Stimulated activated CD4-positive, alpha-beta T cell treated with anti-CD3 and anti-CD28 coated beads, TNF-alpha, amount 100 ng/mL, for 1 hour (primary cell): ENCODE measurements at regions not wholly inside any gene's neighbourhood (a gene's known extent, or its start where the extent isn't known, plus 50 kb on each side); places are given as distances from the start of the nearest gene placed in this dataset.
"Not testable (repeated sequence)": the region's sequence is repeated elsewhere in the genome, so short reads cannot be mapped to it uniquely, and the experiment has no call there.

Experiments used
- DNase-seq, 3 donors: peaks; one replicate each; pipeline ENCODE4 v3.0.0-alpha.2; 2020; ENCODE audit warnings: low read depth in 3 of 3, low spot score in 1 of 3

DNA sequence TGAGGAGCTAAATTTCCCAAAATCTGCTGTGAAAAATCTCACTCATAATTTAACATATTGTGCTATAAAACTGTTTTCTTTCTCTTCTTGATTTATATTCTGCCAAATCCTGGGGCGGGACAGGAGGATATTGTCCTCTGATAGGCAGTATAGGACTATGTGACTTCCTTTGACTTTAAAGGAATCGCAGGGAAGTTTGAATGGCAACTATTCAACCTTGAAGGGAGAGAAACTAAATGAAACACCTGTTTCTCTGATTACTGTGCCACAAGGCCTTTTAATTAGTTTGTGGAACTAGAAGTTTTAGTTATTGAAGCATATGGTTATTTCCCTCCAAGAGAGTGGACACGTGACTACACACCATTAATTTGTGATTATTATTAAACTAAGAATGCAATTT, 607.4 kb downstream of the GATA3 start:
- no peak for DNase-seq

DNA sequence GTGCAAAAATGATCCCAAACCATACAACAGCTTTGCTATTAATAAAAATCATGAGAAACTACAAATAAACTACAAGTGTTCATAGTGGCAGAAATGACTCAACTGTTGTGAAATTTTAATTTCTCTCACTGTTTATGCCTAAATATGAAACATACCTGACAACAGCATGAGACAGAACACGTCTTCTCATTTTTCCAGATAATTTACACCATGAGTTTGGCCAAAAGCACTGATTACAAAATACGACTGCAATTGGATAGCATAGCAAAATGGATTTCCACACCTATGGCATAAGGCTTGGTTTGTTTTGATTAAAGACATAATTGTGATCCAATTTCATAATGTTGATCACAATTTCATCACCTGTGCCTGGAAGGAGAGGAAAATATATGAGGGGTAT, 608.6 kb downstream of the GATA3 start:
- DNase-seq: no peak

DNA sequence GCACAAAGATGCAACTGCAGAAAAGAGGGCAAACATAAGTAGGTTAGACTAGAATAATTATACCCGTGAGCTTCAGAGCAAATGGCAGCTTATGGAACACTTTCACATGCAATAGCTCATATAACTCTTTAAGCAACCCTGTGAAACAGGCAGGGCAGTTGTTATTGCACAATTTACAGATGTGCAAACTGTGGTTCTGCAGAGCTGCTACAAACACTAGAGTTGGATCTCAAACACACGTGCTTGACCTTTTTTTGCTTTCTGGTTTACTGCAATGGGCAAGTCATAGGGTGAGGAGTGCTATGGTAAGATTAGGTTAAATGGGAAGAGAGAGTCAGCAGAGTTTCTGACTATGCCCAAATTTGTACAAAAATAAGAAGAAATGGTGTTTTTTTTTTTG, 610.8 kb downstream of the GATA3 start:
- DNase-seq: no peak

DNA sequence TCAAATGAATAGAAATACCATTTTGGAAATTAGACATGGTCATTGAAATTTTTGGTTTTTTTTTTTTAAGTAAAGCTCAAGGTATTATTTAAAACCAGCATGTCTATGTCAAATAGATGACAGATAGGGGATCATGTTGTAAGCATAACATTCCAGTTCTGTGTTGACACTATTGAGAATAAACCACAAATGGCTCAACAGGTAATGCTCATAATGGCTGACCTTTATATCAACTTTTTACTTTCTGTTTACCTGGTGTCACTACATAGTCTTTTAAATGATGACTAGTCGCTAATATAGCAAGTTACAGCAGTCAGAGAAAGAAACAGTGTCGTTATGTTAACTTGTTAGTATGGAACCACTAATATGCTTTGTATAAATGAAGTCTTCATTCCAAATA, 616.0 kb downstream of the GATA3 start:
- DNase-seq: no peak

DNA sequence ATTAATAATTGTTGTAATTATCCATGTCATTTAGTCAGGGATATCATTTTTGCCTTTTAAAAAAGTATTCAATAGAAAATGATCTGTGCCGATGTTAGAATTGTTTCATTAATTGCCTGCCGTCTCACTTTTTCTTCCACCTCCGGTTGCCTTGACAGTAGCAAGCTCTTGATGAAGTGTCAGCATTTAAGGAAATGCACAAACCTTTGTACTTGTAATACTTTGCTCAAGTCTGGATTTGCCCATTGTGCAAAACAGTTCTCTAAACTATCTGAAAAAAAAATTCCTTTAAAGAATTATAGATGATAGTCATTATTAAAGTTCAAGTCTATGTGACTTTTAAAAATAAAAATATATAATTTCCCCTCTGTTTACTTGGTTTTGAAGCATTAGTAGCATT, 619.7 kb downstream of the GATA3 start:
- DNase-seq: no peak

DNA sequence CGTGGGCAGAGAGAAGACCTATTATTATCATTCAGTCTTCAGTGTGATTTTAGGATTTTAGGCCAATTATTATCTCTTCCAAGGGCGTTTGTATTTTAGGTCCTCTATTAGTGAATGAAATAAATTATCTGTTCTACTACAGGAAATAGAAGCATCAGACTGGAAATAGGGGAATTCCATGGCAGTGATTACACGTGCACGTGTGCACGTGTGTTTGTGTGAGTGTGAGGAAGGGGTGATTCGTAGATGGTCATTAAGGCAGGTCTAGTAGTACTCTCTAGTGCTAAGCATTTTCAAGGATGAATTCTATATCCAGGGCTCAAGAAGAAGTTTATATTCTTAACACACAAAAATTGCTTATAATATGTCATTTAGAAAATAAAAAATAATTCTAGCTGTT, 623.2 kb downstream of the GATA3 start:
- no peak for DNase-seq

DNA sequence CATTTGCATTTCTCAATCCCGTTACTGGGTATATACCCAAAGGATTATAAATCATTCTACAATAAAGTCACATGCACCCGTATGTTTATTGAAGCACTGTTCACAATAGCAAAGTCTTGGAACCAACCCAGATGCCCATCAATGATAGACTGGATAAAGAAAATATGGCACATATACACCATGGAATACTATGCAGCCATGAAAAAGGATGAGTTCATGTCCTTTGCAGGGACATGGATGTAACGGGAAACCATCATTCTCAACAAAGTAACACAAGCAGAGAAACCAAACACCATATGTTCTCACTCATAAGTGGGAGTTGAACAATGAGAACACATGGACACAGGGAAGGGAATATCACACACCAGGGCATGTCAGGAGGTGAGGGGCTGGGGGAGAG, 630.4 kb downstream of the GATA3 start:
- not testable (repeated sequence) for DNase-seq

DNA sequence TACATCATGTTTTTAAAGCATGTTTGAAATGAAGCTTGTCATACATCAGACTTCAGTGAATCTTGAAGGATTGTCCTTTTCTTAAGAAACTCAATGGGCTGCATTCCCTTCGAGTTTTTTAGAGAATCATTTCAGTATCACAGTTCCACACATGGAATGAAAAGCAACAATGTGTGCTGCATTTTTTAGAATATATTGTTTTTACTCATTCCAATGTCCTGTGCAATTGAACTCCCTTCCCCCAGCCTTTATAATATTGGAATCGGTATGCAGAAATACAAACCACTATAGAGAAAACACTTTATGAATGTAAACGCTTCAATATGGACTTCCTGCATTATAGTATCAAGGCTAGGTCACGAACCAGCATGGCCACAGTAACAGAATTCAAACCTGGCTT, 634.4 kb downstream of the GATA3 start:
- DNase-seq: no peak

DNA sequence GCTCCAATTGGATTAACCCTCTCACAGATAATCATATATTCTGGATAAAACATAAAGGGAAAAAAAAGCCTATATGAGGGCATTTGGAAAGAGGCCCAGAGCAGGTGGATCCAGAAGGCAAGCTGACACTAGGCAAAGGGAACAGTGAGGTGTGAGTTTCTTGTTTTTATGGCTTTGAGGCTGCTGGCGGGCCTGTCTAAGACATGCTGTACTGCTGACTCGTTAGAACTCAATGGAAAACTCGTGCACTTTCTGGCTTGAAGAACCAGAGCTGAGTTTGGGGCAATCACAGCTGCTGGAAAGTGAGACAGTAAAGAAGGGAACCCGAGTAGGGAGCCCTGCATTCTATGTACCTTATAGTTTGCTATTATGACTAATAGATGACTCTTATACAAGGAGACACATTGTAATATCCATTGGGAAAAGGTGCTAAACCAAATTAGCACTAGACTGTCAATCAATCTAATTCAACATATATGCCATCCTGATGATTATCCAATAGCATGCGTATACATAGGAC, 637.1 kb downstream of the GATA3 start:
- DNase-seq: no peak

DNA sequence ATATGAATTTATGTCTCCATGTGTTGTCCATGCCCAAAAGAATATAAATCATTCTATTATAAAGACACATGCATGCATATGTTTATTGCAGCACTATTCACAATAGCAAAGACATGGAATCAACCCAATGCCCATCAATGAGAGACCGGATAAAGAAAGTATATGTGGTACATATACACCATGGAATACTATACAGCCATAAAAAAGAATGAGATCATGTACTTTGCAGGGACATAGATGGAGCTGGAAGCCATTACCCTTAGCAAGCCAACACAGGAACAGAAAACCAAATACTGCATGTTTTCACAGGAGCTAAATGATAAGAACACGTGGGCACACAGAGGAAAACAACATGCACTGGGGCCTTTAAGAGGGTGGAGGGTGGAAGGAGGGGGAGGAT, 639.1 kb downstream of the GATA3 start:
- not testable (repeated sequence) for DNase-seq

DNA sequence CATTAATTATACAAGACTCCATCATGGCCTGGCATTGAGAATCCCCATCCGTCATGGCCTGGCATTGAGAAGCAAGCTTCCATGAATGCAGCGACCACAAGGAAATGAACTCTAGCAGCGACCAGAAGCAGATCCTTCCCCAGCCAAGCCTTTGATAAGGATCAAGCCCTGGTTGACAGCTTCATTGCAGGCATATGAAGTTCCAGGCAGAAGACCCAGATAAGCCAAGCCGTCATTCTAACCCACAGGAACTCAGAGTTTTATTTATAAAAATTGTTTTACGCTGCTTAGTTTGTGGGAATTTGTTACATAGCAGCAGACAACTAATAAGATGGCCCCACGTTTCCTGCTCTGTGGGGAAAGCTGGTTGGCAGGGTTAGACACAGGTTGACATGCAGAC, 642.3 kb downstream of the GATA3 start:
- DNase-seq: no peak

DNA sequence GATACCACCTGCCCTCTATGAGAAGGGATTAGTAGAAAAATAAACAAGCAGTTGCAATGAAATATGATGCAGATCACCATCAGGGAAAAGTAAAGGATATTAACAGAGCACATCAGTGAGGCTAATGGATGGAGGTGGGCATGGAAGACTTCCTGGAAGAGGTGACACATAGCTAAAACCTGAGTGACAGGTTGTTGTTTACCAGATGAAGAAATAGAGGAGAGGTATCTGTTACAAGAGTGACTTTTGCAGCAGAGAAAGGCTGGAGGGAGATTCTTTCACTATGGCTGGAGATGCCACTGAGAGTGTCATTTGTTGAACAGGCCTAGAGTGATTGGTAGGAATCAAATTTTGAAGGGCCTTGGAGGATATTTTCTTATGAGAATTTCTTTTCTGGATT, 646.2 kb downstream of the GATA3 start:
- DNase-seq: no peak

DNA sequence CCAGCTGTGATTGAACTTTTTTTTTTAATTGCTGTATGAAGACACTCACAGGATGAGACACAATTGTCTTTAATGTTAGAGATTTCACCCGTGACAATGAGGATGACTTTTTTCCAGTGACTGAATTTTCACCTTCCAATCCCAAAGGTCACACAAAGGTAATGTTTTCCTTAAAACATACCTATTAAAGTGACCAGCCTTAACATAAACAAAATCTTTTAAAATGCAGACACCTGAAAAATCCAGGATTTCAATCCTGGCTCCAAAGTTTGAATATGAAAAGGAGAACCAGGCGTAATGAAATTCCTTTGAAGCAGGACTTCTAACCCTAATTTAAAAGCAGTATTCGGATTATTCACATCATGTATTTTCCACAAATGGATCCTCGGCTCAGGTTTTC, 647.7 kb downstream of the GATA3 start:
- DNase-seq: no peak

DNA sequence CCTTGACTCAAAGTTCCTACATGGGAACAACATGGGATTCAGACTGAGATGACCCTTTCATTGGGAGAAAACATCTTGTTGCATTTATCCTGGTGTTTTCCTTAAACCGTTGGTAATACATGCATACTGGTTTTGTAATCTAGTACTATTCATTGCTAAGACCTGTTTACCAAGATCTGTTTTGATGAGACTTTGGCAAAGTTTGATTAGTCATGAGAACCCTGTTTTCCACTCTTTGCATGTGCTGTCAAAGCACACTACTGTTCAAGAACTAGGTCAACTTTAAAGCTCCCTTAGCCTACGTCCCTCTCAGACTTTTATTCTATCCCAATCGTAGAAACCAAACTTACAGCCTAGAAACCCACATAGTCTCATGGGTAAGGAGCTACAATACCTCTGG, 650.9 kb downstream of the GATA3 start:
- DNase-seq: no peak

DNA sequence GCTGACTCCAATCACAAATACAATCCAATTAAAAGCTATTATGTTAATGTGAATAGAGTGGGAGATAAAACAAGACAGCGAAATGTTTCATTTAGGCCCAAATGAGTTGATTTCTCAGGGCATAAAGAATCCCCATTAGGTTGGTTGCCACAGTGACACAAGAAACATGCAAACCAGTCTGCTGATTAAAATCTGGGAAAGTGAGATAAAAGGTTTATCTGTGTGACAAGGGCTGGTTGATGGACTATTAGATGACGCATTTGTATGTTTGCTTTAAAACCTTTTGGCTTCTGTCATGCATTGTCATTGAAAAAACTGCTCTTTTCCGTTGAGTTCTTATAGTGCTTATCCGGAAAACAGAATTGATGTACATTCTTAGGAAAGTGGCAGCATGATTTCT, 658.2 kb downstream of the GATA3 start:
- DNase-seq: no peak

DNA sequence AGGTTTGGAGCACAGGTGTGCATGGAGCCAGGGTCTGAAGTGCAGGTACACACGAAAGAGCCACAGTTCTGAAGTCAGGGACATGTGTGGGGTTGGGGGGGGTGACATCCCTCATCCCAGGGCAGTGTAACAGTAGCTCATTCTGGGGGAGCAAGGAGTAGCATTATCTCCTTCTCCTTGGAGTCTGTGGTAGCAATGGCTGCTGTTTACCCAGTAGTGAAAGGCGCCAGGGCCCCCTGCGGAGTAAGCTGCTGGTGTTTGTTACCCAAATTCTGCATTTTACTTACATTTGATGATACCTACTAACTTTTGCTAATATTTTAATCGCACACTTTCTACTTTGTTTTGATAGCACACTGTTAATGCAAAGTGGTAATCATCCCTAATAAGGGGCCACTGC, 665.5 kb downstream of the GATA3 start:
- no peak for DNase-seq

DNA sequence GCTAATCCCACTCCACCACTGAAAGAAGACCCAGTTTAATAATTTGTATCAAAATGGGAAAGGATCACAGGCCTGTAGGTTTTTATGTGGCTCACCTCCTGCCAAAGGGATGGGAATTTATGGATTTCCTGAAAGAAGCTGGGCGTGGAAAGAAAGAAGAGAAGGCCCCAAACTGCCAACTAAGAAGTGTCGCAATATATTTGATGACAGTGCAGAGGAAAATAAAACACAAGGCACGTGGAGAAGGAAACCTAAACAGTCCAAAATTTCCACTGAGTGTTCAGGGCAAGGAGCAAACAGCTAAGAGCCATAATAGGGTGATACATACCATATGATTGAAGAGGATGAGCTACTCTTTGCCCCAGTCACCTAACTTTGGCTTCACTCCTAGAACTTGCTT, 667.2 kb downstream of the GATA3 start:
- DNase-seq: no peak

DNA sequence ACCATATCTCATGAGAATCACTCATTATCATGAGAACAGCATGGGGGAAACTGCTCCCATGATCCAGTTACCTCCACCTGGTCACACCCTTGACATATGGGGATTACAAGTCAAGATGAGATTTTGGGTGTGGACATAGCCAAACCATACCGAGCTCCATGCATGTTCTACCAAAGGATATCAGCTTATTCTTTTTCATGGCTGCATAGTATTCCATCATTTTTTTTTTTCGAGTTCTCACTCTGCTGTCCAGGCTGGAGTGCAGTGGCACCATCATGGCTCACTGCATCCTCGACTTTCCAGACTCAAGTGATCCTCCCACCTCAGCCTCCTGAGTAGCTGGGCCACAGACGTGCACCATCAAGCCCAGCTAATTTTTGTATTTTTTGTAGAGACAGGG, 668.3 kb downstream of the GATA3 start:
- no peak for DNase-seq

DNA sequence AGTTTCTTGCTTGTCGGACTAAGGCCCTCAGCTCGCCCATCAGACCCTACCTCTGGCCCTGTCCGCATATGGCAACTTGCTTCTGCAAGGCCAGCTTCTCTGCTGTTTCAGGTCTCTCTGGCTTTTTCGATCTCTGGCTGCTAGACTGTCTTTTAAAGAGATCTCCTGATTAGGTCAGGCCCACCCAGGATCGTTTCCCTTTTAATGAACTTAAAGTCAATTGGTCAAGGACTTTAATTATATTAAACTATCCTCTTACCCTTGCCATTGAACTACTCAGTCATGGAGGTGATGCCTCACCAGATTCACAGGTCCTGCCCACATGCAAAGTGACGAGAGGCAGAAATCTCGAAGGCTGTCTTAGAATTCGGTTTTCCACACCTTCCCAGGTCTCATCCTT, 670.9 kb downstream of the GATA3 start:
- no peak for DNase-seq

DNA sequence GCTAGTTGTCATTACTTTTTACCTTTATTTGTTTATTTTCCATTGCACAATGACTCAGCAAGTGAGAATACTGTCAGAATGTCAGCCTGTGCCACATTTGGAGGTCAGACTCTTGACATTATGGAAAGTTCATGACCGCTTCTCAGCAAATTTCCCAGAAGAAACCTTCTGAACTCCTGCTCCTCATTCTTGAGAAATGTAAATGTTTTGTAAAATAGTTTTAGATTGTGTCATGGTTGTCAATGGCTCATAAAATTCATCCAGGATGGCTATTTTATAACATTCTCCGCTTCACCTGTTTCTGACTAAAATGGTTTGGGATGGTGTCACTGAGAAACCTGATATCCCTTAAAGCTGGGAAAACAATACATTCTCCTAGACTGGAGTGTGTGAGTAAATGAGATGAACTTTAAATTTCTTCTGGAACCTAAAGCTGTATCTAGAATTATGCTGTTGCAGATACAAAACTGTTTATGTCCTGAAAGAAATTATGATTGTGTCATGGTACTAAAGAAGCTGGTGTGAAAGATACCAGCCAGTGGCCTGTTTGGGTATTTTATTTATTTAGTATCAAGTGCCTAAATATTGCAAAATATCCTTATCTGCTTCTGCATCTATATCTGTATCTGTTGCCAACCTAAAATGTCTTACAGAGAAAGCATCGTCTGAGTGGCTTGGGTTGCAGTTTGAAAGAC, 671.7 kb downstream of the GATA3 start:
- no peak for DNase-seq

DNA sequence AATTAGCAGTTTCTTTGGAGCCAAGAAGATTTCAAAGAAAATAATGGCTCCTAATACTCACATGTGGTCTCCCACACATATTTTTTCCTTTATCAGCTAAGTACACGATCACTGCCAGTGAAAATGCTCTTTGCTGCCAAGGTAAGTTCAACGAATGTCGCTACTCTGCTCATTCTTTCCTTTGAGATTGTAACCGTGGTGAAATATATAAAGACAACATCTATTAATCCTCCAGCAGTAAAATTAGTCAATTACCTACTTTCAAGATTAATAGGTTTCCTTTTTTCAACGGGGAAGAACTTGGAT, 672.2 kb downstream of the GATA3 start:
- no peak for DNase-seq

DNA sequence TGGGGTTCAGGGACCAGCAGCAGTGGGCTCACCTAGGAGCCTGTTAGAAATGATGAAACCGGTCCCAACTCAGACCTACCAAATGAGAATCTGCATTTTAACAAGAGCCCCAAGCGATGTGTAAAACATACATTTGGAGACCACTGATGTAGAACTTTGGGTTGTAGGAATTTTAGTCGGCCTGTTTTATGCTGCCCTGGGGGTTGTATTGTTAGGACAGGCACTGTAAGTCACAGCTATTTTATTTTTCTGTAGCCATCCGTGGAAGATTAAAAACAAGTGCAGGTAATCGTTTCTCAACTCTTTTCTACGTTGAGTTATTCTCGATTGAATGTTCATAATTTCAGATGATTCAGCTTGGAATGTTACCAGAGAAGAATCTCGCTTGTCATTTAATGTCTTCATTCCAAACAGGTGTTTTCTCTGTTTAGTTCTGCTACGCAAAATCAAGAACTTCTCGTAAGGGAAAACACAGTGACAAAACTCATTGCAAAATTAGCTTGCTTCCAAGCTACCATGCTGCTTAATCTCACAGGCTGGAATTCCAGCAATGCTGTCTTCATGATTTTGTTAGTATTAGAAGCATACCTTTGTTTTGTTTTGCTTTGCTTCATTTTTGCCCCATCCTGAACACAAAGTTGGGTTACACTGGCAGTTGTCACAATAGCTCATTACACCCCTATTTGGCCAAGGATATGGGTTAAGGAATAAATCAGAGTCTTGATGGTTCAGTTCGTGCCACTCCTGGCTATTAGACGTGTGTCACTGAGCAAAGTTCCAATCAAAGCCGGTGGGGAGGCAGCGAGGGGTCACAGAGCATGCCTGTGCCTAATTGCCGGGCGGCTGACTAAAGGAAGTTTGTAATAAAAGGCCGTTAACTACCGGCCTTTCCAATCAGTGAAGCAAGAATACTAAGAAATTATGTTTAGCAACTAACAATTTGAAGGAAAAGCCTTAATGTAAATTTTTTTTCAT, 676.9 kb downstream of the GATA3 start:
- no peak for DNase-seq

DNA sequence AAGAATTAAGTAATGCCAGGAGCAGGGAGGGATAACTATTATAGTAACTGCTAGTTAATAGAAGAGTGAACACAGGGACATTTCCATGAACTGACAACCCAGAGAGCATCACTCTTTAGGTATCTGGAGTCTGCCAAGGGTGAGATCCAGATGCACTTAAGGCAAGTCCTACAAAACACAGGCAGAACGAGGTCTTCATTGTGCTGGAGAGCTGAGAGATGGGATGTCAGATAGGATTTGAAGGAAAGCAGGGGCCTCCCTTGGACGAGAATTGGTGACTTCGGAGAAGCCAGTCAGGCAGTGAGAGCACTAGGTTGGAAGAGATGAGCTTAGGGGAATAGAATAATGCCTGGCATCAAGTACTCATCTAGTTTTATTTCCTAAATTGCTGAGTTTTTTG, 684.5 kb downstream of the GATA3 start:
- no peak for DNase-seq
